ENCODE measurements at regions not wholly inside any gene's neighbourhood (a gene's known extent, or its start where the extent isn't known, plus 50 kb on each side); places are given as distances from the start of the nearest gene placed in this dataset.
"Not testable (repeated sequence)": the region's sequence is repeated elsewhere in the genome, so short reads cannot be mapped to it uniquely, and the experiment has no call there.

GRCh38 chr6:134756374-134757025 is 193.4 kb downstream of the ALDH8A1 start:
- no peak for TF ChIP-seq CTCF (IDR thresholded peaks at IDR 0.05; ENCODE audit: low read depth, low read length, missing control alignments)
- in situ Hi-C loops (cut with HindIII; ENCODE audit: low sequenced_read_pairs): no loop called here
- no peak for DNase-seq (ENCODE audit: low read depth)
- no peak overlapping the region for H3K4me3 ChIP-seq (ENCODE audit: low read depth, low read length)

GRCh38 chr6:134754013-134754690 is 195.7 kb downstream of the ALDH8A1 start:
- no peak for TF ChIP-seq CTCF (IDR thresholded peaks at IDR 0.05; ENCODE audit: low read depth, low read length, missing control alignments)
- in situ Hi-C loops (cut with HindIII; ENCODE audit: low sequenced_read_pairs): no loop called here
- DNase-seq (ENCODE audit: low read depth): no peak
- no peak overlapping the region for H3K4me3 ChIP-seq (ENCODE audit: low read depth, low read length)

GRCh38 chr6:134753001-134753400 is 196.9 kb downstream of the ALDH8A1 start:
- H3K4me3 ChIP-seq (ENCODE audit: low read depth, low read length): no peak overlapping the region
- TF ChIP-seq CTCF (IDR thresholded peaks at IDR 0.05; ENCODE audit: low read depth, low read length, missing control alignments): no peak
- DNase-seq (ENCODE audit: low read depth): no peak
- in situ Hi-C loops (cut with HindIII; ENCODE audit: low sequenced_read_pairs): no loop called here

- in situ Hi-C loops (cut with HindIII; ENCODE audit: low sequenced_read_pairs): no loop called here
- no peak for DNase-seq (ENCODE audit: low read depth)
- no peak overlapping the region for H3K4me3 ChIP-seq (ENCODE audit: low read depth, low read length)
- TF ChIP-seq CTCF (IDR thresholded peaks at IDR 0.05; ENCODE audit: low read depth, low read length, missing control alignments): no peak
These were observed 197.5 kb downstream of the ALDH8A1 start for GRCh38 chr6:134752445-134752844.

GRCh38 chr6:134750669-134751068 is 199.2 kb downstream of the ALDH8A1 start:
- H3K4me3 ChIP-seq (ENCODE audit: low read depth, low read length): no peak overlapping the region
- in situ Hi-C loops (cut with HindIII; ENCODE audit: low sequenced_read_pairs): no loop called here
- TF ChIP-seq CTCF (IDR thresholded peaks at IDR 0.05; ENCODE audit: low read depth, low read length, missing control alignments): no peak
- DNase-seq (ENCODE audit: low read depth): peak; percentile 53

GRCh38 chr6:134748484-134748883 is 201.4 kb downstream of the ALDH8A1 start:
- DNase-seq (ENCODE audit: low read depth): no peak
- TF ChIP-seq CTCF (IDR thresholded peaks at IDR 0.05; ENCODE audit: low read depth, low read length, missing control alignments): no peak
- H3K4me3 ChIP-seq (ENCODE audit: low read depth, low read length): no peak overlapping the region
- in situ Hi-C loops (cut with HindIII; ENCODE audit: low sequenced_read_pairs): no loop called here

- in situ Hi-C loops (cut with HindIII; ENCODE audit: low sequenced_read_pairs); H3K4me3 ChIP-seq (ENCODE audit: low read depth, low read length); DNase-seq (ENCODE audit: low read depth): not testable (repeated sequence)
These were observed 202.7 kb downstream of the ALDH8A1 start for GRCh38 chr6:134747197-134747596.
